ENCODE measurements at regions not wholly inside any gene's neighbourhood (a gene's known extent, or its start where the extent isn't known, plus 50 kb on each side); places are given as distances from the start of the nearest gene placed in this dataset.

DNA sequence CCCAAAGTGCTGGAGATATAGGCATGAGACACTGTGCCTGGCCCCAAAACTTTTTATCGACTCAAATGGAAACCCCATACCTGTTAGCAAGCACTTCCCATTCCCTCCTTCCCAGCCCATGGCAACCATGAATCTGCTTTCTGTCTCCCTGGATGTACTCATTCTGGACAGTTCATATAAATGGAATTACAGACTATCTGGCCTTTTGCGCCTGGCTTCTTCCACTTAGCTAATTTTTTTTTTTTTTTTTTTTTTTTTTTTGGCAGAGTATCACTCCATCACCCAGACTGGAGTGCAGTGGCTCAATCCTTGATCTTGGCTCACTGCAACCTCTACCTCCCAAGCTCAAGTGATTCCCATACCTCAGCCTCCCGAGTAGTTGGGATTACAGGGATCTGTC, 134.5 kb upstream of the MED13L start:
- Mint-ChIP-seq H3K4me3 (no peak overlapping the region), H3K27ac (no peak overlapping the region), H3K9me3 (no peaks in the 10 kb centered on the region), H3K27me3 (no peaks in the 10 kb centered on the region), H3K4me1 (ENCODE audit: low read depth in 2 of 2) (peaks cover 0 to 7% of the 10 kb centered on the region in 2 donors), H3K36me3 (no peaks in the 10 kb centered on the region)
- ATAC-seq (no peak), DNase-seq (ENCODE audit: low spot score) (no peak)

DNA sequence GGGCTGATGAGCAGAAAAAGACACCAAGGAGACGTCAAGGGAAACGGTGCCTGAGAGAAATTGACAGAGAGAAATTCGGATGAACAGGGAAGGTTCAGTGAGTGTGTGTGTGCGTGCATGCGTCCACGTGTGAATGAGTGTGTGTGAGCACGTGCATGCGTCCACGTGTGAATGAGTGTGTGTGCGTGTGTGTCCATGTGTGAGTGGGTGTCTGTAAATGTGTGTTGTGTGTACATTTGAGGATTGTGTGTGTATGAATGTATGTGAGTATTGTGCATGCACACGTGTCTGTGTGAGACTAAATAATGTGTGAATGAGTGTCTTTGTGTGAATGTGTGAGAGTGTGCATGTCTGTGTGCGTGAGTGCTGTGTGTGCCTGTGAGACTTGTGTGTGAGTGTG, 137.4 kb upstream of the MED13L start:
- Mint-ChIP-seq H3K4me1 (ENCODE audit: low read depth in 2 of 2) (peaks cover 0 to 7% of the 10 kb centered on the region in 2 donors), H3K27ac (no peak overlapping the region), H3K36me3 (no peaks in the 10 kb centered on the region), H3K4me3 (no peak overlapping the region), H3K9me3 (no peaks in the 10 kb centered on the region), H3K27me3 (peaks cover 0 to 2% of the 10 kb centered on the region in 2 donors)
- ATAC-seq: no peak
- DNase-seq (ENCODE audit: low spot score): peak; percentile 44

DNA sequence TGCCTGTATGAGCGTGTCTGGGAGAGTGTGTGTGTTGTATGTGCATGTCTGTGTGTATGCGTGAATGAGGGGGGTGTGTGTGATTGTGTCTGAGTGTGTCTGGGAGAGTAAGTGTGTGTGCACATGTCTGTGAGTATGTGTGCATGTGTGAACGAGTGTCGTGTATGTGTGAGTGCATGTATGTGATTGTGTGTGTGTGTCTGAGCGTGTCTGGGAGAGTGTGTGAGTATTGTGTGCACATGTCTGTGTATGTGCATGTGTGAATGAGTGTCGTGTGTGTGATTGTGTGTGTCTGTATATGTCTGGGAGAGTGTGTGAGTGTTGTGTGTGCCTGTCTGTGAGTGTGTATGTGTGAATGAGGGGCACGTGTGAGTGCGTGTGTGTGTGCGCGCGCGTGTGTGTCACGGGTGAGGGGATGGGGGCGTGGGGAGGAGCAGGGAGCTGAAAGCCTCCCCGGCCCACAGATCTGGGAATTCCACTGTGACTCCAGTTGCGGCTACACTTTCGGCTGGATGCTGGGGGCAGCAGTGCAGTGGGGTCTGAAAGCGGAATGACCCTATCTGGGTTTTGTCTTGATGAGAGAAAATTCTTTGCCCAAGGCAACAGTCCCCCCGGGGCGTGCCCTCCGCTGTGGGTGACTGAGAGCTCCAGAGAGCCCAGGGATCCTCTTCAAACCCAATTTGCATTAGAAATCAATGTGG, 138.1 kb upstream of the MED13L start:
- H3K4me3 Mint-ChIP-seq: no peak overlapping the region
- peaks cover 0 to 5% of the 10 kb centered on the region in 2 donors for H3K4me1 Mint-ChIP-seq (ENCODE audit: low read depth in 2 of 2)
- H3K27me3 Mint-ChIP-seq: peaks cover 0 to 2% of the 10 kb centered on the region in 2 donors
- H3K36me3 Mint-ChIP-seq: no peaks in the 10 kb centered on the region
- no peak overlapping the region for H3K27ac Mint-ChIP-seq
- DNase-seq (ENCODE audit: low spot score) (no peak), ATAC-seq (no peak)
- no peaks in the 10 kb centered on the region for H3K9me3 Mint-ChIP-seq

DNA sequence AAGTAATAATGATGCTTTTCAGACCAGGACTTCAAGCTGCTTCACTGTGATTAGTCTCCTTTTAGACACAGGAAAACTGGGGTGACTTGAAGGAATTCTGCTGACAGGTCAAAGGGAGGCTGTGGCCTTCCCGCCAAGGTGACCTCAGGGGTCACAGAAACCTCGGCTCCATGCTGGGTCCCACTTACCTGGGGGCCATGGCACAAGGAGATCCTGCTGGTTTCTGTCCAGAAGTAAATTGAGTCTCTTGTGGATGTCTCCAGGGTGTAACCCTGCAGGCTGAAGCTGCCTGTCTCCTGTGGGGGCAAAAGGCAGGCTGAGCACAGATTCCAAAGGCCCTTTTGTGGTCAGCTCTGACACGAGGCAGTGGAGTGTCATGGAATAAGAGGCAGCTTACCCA, 138.7 kb upstream of the MED13L start:
- ATAC-seq (no peak), DNase-seq (ENCODE audit: low spot score) (peak; percentile 38)
- H3K4me3 Mint-ChIP-seq: no peak overlapping the region
- H3K4me1 Mint-ChIP-seq (ENCODE audit: low read depth in 2 of 2): no peaks in the 10 kb centered on the region
- peaks cover 0 to 2% of the 10 kb centered on the region in 2 donors for H3K27me3 Mint-ChIP-seq
- no peak overlapping the region for H3K27ac Mint-ChIP-seq
- no peaks in the 10 kb centered on the region for H3K9me3 Mint-ChIP-seq
- H3K36me3 Mint-ChIP-seq: no peaks in the 10 kb centered on the region

DNA sequence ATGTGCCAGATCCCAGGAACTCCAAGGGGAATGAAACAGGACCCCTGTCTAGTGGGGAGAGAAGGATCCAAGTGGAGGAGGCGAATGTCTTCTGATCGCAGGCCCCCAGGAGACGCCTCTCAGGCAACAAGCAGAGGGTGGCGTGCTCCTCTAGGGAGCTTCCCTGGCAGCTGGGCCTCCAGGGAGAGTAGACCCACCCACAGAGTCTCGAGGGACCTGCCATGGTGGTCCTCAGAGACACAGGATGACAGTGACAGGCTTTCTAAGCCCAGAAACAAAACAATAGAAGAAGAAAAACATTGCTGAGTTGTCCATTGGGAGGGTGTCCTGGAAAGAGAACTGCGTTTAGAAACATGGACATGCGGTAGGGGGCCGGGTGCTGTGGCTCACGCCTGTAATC, 140.6 kb upstream of the MAP1LC3B2 start:
- ATAC-seq (no peak), DNase-seq (ENCODE audit: low spot score) (no peak)
- no peaks in the 10 kb centered on the region for H3K36me3 Mint-ChIP-seq
- H3K4me1 Mint-ChIP-seq (ENCODE audit: low read depth in 2 of 2): no peaks in the 10 kb centered on the region
- H3K4me3 Mint-ChIP-seq: no peak overlapping the region
- H3K27ac Mint-ChIP-seq: no peak overlapping the region
- H3K27me3 Mint-ChIP-seq: peaks cover 0 to 2% of the 10 kb centered on the region in 2 donors
- peaks cover 4% of the 10 kb centered on the region for H3K9me3 Mint-ChIP-seq

DNA sequence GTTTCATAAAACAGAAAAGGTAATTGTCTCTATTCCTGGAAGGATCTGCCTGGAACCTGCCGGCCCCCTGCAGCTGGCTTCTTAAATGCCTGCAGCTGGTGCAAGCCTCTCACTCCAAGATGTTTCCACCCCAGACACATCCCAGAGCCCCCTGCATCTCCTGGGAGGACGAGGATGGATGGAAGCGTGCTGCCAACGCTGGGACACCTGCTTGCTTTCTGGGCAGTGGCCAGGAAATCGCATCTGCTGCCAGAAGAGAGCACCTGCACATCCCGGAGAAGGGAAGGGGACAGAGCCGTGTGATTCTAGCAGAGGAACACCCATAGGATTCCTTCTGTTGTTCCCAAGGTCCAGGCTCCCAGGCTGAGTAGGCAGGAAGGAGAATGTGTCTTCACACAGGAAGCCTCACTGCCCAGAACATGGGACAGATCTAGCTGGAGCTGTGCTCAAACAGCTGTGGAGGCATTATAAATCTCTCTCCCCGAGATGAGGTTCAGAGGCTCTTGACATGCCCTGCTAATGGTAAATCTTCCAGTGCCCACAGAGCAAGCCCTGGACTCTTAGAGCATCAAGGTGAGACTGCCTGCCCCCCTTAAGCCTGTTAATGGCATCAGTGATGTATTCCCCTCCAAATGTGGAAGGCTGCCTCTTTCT, 138.8 kb upstream of the MAP1LC3B2 start:
- ATAC-seq: no peak
- DNase-seq (ENCODE audit: low spot score): no peak
- Mint-ChIP-seq H3K27ac (no peak overlapping the region), H3K4me3 (no peak overlapping the region), H3K36me3 (no peaks in the 10 kb centered on the region), H3K27me3 (peaks cover 0 to 2% of the 10 kb centered on the region in 2 donors), H3K4me1 (ENCODE audit: low read depth in 2 of 2) (no peaks in the 10 kb centered on the region), H3K9me3 (peaks cover 4% of the 10 kb centered on the region)

DNA sequence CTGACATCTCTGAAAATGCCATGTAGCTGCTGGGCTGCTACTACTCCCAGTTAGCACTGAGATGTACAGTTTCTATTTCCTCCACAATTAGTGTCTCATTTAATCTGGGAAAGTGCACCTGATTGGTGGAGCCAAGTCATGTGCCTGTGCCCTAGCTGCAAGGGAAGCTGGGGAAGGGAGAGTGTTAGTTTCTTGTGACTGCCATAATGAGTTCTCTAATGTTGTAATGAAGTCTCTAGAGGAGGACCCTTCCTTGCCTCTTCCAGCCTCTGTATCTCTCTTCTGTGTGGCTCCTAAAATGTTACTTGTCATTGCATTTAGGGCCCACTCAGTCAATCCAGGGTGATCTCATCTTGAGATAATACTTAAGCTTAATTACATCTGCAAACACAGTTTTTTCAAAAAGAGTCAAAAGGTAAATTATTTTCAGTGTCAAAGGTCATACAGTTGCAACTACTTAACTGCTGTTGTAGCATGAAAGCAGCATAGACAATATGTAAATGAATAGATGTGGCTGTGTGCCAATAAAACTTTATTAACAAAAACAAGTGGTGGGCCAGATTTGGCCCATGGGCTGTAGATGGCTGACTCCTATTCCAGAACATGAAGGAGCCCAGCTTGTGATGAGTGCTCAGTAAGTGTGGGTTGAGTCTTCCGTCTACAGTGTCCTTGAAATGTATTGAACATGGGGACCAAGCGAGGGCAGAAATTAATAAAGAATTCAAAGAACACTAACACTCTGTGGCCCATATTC, 137.2 kb upstream of the MAP1LC3B2 start:
- no peak for ATAC-seq
- Mint-ChIP-seq H3K27me3 (peaks cover 0 to 6% of the 10 kb centered on the region in 2 donors), H3K9me3 (peaks cover 4% of the 10 kb centered on the region), H3K36me3 (no peaks in the 10 kb centered on the region), H3K4me3 (no peak overlapping the region), H3K27ac (no peak overlapping the region), H3K4me1 (ENCODE audit: low read depth in 2 of 2) (no peaks in the 10 kb centered on the region)
- no peak for DNase-seq (ENCODE audit: low spot score)

DNA sequence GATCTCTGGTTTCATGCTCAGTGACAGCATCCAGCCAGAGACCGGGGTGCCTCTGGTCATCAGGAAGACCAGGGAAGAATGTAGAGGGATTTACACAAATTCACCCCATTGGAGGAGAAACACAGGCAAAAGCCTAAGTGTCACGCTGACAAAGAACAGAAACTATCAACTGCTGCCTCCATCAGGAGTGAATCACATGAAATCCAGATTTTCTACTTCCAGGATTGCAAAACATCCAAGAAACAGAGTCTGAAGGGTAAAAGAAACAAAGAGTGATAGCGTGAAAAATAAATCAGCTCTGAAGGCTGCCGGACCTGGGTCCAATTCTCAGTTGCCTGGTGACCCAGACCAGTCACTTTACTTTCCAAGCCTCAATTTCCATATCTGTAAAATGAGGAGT, 136.1 kb upstream of the MAP1LC3B2 start:
- Mint-ChIP-seq H3K27me3 (peaks cover 0 to 6% of the 10 kb centered on the region in 2 donors), H3K9me3 (peaks cover 4% of the 10 kb centered on the region)

DNA sequence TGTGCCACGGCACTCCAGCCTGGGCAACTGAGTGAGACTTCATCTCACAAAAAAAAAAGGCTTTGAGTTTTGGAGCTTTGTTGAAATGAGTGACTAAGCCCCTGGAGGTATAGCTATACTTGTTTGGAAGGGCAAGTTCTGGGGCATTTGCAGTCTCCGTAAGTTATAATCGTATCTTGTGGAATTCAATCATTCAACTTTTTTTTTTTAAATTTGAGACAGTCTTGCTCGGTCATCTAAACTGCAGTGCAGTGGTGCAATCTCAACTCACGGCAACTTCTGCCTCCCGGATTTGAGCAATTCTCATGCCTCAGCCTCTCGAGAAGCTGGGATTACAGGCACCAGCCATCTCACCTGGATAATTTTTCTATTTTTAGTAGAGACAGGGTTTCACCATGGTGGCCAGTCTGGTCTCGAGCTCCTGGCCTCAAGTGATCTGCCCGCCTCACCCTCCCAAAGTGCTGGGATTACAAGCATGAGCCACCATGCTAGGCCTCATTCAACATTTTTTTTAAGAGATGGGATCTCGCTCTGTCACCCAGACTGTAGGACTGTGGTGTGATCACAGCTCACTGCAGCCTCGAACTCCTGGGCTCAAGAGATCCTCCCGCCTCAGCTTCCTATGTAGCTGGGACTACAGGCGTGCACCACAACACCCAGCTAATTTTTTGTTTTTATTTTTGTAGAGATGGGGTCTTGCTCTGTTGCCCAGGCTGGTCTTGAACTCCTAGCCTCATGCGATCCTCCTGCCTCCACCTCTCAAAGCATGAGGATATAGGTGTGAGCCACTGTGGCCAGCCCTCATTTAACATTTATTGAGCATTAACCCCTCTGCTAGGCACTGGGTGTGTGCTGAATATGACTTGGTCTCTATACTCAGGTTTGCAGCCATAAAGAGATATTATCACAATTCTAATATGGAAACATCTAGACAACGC, 133.7 kb upstream of the MAP1LC3B2 start:
- no peak for DNase-seq (ENCODE audit: low spot score)
- H3K9me3 Mint-ChIP-seq: peaks cover 4% of the 10 kb centered on the region
- no peaks in the 10 kb centered on the region for H3K36me3 Mint-ChIP-seq
- H3K4me3 Mint-ChIP-seq: no peak overlapping the region
- no peak overlapping the region for H3K27ac Mint-ChIP-seq
- no peak for ATAC-seq
- peaks cover 0 to 7% of the 10 kb centered on the region in 2 donors for H3K27me3 Mint-ChIP-seq
- H3K4me1 Mint-ChIP-seq (ENCODE audit: low read depth in 2 of 2): peaks cover 0 to 3% of the 10 kb centered on the region in 2 donors

More for the DNA sequence above, 136.1 kb upstream of the MAP1LC3B2 start:
- H3K4me1 Mint-ChIP-seq (ENCODE audit: low read depth in 2 of 2): no peaks in the 10 kb centered on the region
- no peak overlapping the region for H3K27ac Mint-ChIP-seq
- ATAC-seq: no peak
- DNase-seq (ENCODE audit: low spot score): no peak
- no peaks in the 10 kb centered on the region for H3K36me3 Mint-ChIP-seq
- no peak overlapping the region for H3K4me3 Mint-ChIP-seq

DNA sequence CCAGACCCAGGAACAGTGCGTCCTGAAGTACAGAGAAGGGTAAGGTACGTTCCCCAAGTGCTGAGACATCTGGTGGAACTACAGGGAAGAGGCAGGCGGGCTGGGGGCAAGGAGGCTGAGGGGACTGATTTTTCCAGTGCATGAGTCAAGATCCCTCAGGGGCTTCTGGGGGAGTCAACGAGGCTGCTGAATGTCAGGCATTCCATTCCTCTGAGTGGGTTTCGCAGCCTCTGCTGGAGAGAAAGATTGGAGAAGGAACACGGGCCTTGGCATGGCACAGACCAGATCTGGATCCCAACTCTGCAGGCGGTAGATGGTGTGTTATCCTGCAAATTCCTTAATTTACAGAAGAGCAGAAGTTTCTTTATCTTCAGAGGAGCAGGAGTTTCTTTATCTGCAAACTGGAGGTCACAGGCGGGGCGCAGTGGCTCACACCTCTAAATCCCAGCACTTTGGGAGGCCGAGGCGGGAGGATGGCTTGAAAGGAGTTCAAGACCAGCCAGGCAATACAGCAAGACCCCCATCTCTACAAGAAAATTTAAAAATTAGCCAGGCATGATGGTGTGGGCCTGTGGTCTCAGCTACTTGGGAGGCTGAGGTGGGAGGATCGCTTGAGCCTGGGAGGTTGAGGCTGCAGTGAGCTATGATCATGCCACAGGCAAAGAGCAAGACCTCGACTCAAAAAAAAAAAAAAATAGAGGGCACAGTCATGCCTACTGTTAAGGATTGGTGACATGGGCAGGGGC, 132.6 kb upstream of the MAP1LC3B2 start:
- H3K36me3 Mint-ChIP-seq: no peaks in the 10 kb centered on the region
- ATAC-seq (no peak), DNase-seq (ENCODE audit: low spot score) (no peak)
- peaks cover 4% of the 10 kb centered on the region for H3K9me3 Mint-ChIP-seq
- H3K27ac Mint-ChIP-seq: peak overlapping the region in 1 of 2 donors; percentile 14
- peaks cover 0 to 7% of the 10 kb centered on the region in 2 donors for H3K27me3 Mint-ChIP-seq
- H3K4me3 Mint-ChIP-seq: no peak overlapping the region
- H3K4me1 Mint-ChIP-seq (ENCODE audit: low read depth in 2 of 2): peaks cover 0 to 3% of the 10 kb centered on the region in 2 donors

DNA sequence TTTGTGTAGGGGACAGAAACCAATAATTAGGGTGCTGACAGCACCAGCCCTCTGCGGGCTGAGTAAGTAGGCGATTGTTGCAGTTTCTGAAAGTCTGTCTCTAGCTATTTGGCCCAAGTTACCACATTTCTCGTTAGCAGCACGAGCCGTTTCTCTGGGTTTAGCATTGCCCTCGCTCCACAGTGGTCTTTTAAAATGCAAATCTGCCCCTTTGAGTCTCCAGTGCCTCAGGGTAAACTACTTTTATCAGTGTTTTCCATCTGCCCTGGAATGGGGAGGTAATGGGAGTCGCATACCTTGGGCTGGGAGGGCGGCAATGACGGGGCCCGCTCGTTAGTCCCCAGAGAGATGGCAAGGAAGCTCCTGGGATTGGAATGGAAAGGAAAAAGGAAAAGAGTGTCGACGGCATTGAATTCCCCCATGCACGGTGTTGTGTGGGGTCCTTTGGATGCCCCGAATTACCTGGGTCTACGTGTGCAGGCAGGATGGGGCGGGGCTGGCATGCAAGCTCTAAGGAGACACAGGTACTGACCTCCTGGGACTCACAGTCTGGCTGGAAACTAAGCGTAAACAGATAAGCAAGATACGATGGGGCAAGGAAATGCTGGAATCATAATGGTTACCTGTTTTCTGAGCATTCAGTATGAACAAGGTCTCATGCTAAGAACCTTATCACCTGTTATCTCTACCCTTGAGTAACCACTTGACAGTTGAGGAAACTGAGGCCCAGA, 131.8 kb upstream of the MAP1LC3B2 start:
- DNase-seq (ENCODE audit: low spot score) (no peak), ATAC-seq (no peak)
- no peak overlapping the region for H3K4me3 Mint-ChIP-seq
- H3K4me1 Mint-ChIP-seq (ENCODE audit: low read depth in 2 of 2): peaks cover 0 to 3% of the 10 kb centered on the region in 2 donors
- peaks cover 0 to 7% of the 10 kb centered on the region in 2 donors for H3K27me3 Mint-ChIP-seq
- H3K27ac Mint-ChIP-seq: no peak overlapping the region
- H3K9me3 Mint-ChIP-seq: no peaks in the 10 kb centered on the region
- H3K36me3 Mint-ChIP-seq: no peaks in the 10 kb centered on the region

DNA sequence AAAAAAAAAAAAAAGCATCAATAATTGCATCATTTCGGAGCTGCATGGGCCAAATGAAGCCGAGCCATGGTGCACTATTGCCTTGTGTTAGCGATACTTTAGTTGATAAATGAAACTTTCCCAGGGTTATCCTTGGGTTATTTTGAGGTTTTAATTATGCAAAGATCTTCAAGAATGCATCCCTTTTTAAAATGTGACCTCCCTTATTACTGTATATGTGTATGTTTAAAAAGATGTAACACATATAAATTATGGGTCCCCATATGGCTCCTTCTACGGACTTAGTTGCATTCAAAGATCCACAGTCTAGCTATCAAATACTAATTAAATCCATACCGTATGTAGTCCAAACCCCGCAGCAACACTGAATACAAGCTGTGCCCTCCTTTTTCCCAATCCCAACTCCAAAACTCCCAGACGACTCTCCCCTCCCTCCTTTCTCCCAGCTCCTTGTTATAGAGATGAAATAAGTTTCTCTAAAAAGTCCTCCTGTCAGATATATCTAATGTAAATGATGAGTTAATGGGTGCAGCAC, 129.3 kb upstream of the MAP1LC3B2 start:
- no peak overlapping the region for H3K27ac Mint-ChIP-seq
- peaks cover 6 to 10% of the 10 kb centered on the region in 2 donors for H3K27me3 Mint-ChIP-seq
- no peaks in the 10 kb centered on the region for H3K36me3 Mint-ChIP-seq
- no peaks in the 10 kb centered on the region for H3K9me3 Mint-ChIP-seq
- DNase-seq (ENCODE audit: low spot score) (no peak), ATAC-seq (no peak)
- H3K4me1 Mint-ChIP-seq (ENCODE audit: low read depth in 2 of 2): peaks cover 0 to 3% of the 10 kb centered on the region in 2 donors
- no peak overlapping the region for H3K4me3 Mint-ChIP-seq
